ENCODE measurements at regions not wholly inside any gene's neighbourhood (a gene's known extent, or its start where the extent isn't known, plus 50 kb on each side); places are given as distances from the start of the nearest gene placed in this dataset.

DNA sequence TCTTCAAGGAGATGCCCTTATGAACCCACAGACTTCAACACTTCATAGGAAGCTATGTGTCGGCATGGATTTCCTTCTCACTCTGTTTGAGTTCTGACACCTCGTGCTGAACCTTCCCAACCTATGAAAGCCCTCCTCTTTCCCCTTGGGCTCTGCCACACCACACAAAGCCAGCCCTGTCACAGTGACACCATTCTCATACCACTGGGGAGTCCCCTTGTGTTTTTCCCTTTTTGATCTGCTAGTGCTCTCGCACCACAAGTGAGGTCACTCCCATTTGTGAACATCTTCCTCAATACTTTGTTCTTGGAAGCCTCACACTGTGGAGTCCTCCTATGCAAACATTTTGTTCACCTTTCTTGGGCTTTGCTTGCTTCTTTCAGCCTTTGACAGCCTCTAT, 264.6 kb upstream of the ALG10 start:
- ChIA-PET CTCF (ENCODE audit: low intra/inter-chr PET ratio, low total read pairs) (no interaction called here), POLR2A (no interaction called here)
- H3K4me2 ChIP-seq (ENCODE audit: low read depth, low read length) = no peak overlapping the region
- no peak overlapping the region for H3K27ac ChIP-seq (ENCODE audit: extremely low read length, insufficient read depth, low read length)
- ATAC-seq (no peak), FAIRE-seq (no peak), DNase-seq (ENCODE audit: low spot score) (no peak)
- 6% methylated on average over 3 of the region's 3 CpGs for WGBS (ENCODE audit: low lambda C conversion rate)
- H3K4me1 ChIP-seq (ENCODE audit: insufficient read depth, low read length) = no peaks in the 10 kb centered on the region
- no peaks in the 10 kb centered on the region for H4K20me1 ChIP-seq (ENCODE audit: insufficient read depth, low read length)
- no peaks in the 10 kb centered on the region for H3K36me3 ChIP-seq (replicated peaks in 1 of 2; ENCODE audit: control insufficient read depth in 1 of 2, insufficient read depth in 2 of 2, low read length in 2 of 2)
- no peaks in the 10 kb centered on the region for H3K79me2 ChIP-seq (ENCODE audit: insufficient read depth, low read length)
- no peaks in the 10 kb centered on the region for H3K27me3 ChIP-seq (ENCODE audit: control insufficient read depth in 1 of 2, insufficient read depth in 2 of 2, low read length in 2 of 2)
- BruUV-seq (replicated peaks) = no TSS peak
- H2AFZ ChIP-seq (ENCODE audit: low read length) = no peak overlapping the region
- in situ Hi-C loops (cut with HindIII; ENCODE audit: extremely low pct_ligation_motif_present, low pct_unique_long_range_greater_than_20kb) = no loop called here
- intact Hi-C loops (cut with micrococcal nuclease; ENCODE audit: unreplicated experiment) = no loop called here
- peaks cover 21% of the 10 kb centered on the region for H3K9me3 ChIP-seq (ENCODE audit: low read length)
- H3K9ac ChIP-seq (ENCODE audit: insufficient read depth, low read depth, low read length) = no peak overlapping the region
- H3K4me3 ChIP-seq (replicated peaks in 1 of 3; ENCODE audit: insufficient read depth in 1 of 3, low read depth in 2 of 3, low read length in 3 of 3) = no peak overlapping the region
- TF ChIP-seq IKZF4 (CRISPR knock-in tag; IDR thresholded peaks at IDR 0.05; ENCODE audit: borderline replicate concordance, low read depth, not compliant biosample characterization) = no peak
- no peak for TF ChIP-seq SATB2 (CRISPR knock-in tag; IDR thresholded peaks at IDR 0.05)
- no peak for TF ChIP-seq FOXJ3 (CRISPR knock-in tag; IDR thresholded peaks at IDR 0.05; ENCODE audit: borderline replicate concordance)
- TF ChIP-seq MAFF (IDR thresholded peaks at IDR 0.05; ENCODE audit: low read depth, low read length) = no peak
- no peak for TF ChIP-seq ZNF687 (CRISPR knock-in tag; IDR thresholded peaks at IDR 0.05)
- no peak for TF ChIP-seq ZNF556 (CRISPR knock-in tag; IDR thresholded peaks at IDR 0.05; ENCODE audit: borderline replicate concordance)
- TF ChIP-seq, protein P1, sequence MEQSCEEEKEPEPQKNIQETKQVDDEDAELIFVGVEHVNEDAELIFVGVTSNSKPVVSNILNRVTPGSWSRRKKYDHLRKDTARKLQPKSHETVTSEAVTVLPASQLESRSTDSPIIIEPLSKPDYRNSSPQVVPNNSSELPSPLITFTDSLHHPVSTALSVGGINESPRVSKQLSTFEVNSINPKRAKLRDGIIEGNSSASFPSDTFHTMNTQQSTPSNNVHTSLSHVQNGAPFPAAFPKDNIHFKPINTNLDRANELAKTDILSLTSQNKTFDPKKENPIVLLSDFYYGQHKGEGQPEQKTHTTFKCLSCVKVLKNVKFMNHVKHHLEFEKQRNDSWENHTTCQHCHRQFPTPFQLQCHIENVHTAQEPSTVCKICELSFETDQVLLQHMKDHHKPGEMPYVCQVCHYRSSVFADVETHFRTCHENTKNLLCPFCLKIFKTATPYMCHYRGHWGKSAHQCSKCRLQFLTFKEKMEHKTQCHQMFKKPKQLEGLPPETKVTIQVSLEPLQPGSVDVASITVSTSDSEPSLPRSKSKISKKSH (CRISPR knock-in tag; IDR thresholded peaks at IDR 0.05; ENCODE audit: borderline replicate concordance) = no peak
- TF ChIP-seq MED13 (CRISPR knock-in tag; IDR thresholded peaks at IDR 0.05) = no peak
- TF ChIP-seq ZFP36L2 (CRISPR knock-in tag; IDR thresholded peaks at IDR 0.05) = no peak
- TF ChIP-seq HNRNPLL (IDR thresholded peaks at IDR 0.05; ENCODE audit: low read depth, low read length, poor library complexity, severe bottlenecking) = no peak
- TF ChIP-seq ELF4 (CRISPR knock-in tag; IDR thresholded peaks at IDR 0.05; ENCODE audit: borderline replicate concordance) = no peak
- no peak for TF ChIP-seq NFE2 (CRISPR knock-in tag; IDR thresholded peaks at IDR 0.05)
- TF ChIP-seq ZNF784 (CRISPR knock-in tag; IDR thresholded peaks at IDR 0.05; ENCODE audit: borderline replicate concordance) = no peak
- TF ChIP-seq ZNF180 (CRISPR knock-in tag; IDR thresholded peaks at IDR 0.05; ENCODE audit: borderline replicate concordance, low read depth) = no peak
- TF ChIP-seq, protein P2, sequence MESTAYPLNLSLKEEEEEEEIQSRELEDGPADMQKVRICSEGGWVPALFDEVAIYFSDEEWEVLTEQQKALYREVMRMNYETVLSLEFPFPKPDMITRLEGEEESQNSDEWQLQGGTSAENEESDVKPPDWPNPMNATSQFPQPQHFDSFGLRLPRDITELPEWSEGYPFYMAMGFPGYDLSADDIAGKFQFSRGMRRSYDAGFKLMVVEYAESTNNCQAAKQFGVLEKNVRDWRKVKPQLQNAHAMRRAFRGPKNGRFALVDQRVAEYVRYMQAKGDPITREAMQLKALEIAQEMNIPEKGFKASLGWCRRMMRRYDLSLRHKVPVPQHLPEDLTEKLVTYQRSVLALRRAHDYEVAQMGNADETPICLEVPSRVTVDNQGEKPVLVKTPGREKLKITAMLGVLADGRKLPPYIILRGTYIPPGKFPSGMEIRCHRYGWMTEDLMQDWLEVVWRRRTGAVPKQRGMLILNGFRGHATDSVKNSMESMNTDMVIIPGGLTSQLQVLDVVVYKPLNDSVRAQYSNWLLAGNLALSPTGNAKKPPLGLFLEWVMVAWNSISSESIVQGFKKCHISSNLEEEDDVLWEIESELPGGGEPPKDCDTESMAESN (CRISPR knock-in tag; conservative IDR thresholded peaks at IDR 0.05) = no peak
- TF ChIP-seq GFI1 (CRISPR knock-in tag; IDR thresholded peaks at IDR 0.05; ENCODE audit: borderline replicate concordance) = no peak

Data from HepG2 (cell line).